ENCODE measurements at regions not wholly inside any gene's neighbourhood (a gene's known extent, or its start where the extent isn't known, plus 50 kb on each side); places are given as distances from the start of the nearest gene placed in this dataset.

DNA sequence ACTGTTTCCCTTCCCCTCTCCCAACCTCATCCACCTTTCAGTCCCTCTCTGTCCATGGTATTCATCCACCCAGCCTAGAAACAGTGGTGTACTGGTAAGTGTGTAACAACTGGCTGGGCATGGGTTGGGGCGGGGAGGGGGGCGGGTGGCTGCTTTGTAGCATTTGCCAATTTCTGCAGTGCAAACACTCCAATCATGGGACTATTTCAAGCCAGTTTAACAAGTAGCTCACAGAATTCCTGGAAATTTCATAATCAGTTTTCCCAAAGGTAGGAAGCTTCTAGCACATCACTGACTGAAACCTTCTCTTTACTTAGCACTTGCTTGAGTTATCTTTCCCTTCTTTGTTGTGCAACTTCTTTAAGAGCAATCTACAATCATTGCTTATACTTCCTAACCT is 100.8 kb upstream of the WASF3 start:
- no peak for DNase-seq (ENCODE audit: low read depth)

DNA sequence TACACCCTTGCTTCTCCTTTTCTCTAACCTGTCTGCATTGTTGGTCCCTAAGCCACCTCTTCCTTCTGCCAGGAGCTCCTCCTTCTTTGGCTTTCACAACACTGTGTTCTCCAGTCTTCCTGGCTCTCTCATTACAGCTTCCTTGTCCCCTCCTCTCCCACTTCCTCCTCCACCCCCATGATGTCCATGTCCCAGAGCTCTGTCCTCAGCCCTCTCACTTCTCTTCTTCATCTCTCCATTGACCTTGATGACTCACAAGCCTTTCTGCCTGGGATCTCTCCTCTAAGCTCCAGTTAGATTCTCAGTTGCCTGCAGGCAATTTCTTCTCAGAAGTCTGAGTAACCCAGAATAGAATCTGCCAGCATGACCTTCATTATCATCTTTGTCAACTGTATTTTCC is 100.3 kb upstream of the WASF3 start:
- no peak for DNase-seq (ENCODE audit: low read depth)

DNA sequence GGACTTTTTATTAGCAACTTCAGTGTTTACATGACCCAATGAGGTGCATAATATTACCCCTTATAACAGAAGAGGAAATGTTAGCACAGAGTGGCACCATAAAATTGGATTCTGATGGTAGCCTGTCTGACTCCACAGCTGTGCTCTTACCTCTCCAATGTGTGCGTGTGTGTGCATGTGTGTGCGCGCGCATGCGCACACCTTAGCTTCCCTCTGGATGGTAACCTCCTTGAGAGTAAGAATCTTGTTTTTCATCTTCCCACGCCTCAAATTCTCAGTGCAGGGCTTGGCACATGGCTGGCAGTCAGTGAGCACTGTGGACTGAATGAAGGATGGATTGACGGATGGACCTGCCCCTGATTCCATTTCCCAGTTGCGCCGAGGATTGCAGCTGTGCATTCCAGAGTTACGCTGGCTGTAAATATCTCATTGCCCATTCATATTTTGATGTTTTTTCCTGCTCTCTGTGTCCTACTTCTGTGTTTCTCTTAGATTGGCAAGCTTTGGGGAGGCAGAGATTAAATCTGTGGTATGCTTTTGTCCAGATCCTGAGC is 99.2 kb upstream of the WASF3 start:
- DNase-seq (ENCODE audit: low read depth), result no peak

DNA sequence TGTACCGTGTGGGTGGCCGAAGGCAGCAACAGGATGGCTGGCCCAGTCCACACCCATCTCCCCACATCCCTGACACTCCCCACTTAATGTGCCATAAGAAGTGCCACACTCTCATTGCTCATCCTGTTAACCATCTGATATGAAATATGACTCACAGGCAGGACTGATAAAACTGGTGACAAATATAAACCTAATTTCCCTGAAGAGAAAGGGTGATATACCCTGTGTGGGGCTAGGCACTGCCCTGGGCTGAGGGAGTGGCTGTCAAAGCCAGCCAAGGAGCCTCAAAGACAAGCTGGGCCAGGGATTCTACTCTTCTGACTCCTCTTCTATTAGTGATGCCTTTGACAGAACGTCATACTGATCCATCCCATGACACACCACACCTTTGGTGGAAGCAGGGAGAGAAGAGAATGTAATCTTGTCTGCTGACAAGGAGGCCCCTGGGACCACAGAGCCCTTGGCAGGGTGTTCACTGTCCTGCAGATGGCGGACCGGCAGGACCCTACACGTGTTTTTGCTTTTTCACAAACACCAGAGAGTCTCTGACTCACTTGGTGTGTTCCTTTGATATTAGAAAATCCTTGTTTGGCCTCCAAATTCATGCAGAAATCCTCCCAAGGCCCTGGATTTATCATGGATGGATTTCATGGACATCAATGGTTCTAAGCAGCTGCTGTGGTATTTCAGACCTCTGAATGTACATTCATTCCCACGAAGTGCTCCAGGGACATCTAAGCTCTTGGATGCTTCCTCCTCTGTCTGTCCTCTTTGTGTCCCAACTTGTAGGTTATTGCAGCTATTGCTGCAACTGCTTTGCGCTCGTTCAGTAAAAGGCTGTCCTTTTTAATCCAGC is 98.0 kb upstream of the WASF3 start:
- no peak for DNase-seq (ENCODE audit: low read depth)

DNA sequence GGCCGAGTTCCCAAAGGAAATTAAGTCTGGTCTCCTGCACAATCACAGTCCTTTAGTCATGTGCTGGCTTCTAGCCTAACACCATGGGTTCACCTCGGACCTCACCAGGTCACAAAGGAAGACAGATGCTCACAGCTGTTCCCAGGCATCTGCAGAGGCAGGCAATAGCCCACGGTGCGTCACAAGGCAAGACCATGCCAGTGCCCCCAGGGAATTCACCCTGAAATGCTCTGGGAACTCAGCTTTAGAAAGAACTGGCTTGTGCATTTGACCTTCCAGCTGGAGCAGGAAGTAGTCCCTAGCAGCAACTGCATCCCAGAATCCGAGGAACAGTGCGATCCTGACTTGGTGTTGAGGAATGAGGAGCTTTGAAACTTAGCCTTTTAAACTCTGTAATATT is 96.8 kb upstream of the WASF3 start:
- no peak for DNase-seq (ENCODE audit: low read depth)

DNA sequence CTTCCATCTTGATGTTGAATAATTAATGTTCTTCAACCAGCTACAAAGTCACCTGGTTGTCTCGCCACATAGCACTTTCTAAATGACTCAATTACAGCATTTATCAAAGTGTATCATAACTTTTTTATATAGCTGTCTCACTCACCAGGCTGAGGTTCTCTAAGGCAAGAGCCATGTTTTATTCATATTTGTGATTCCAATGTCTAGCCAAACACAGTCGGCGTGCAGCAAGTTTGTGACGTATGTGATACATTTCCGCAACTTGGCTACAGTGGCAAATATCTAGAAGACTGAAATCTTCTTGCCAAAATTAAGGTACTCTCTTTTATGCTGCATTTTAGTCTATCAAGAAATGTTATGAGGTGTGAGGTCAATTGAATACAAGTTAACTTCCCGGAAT is 94.2 kb upstream of the WASF3 start:
- DNase-seq (ENCODE audit: low read depth), result no peak

DNA sequence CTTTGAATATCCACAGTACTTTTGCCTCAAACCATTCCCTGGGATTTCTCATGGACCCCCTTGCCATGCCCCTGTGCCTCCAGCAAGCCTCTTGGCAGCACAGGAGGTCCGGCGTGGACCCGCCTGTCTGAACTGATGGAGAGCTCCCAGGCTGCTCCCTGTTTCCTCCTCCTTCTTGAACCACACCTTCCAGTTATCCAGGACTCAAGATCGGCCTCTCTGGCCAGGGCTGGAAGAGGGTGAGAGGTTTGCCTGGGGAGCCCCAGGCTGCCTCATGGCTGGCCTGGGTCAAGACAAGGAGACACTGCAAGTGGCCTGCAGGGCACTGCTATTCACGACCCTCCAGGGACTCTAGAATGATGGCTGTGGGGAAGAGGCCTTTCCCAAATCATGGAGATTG is 93.6 kb upstream of the WASF3 start:
- DNase-seq (ENCODE audit: low read depth), result no peak

DNA sequence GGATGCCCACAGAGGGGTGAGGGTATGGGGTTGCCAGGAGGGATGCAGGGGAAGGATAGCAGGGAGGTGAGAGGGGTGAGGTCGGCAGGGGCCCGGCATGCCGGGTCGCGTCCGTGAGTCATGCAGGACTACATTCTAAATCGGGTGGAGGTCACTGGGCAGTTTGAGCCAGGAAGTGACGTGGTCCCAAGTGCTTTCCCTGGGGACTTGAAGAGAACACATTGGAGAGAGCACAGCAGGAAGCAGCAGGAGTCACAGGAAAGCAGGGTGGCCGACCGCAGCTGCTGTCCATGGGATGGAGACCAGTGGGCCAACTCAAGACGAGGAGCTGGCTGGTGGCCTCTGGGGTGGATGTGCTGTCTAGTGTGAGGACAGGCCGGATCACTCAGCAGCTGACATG is 92.0 kb upstream of the WASF3 start:
- no peak for DNase-seq (ENCODE audit: low read depth)

DNA sequence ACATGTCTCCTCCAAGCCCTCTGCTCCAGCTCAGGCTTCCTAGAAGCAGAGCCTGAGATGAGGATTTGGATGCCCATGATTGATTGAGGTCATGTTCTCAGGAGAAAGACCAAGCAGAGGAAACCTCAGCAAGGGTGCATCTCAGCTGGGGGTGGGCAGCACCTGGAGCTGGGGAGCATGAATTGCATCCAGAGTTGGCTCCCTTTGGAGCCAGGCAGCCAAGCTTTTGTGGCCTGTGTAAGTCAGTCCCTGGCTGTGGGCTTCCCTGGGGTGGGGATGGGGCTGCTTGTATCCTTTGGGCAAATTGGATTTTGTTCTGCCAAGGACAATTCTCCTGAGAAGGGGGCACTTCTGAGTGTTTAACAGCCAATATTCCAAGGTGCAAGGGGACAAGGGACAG is 91.5 kb upstream of the WASF3 start:
- no peak for DNase-seq (ENCODE audit: low read depth)

DNA sequence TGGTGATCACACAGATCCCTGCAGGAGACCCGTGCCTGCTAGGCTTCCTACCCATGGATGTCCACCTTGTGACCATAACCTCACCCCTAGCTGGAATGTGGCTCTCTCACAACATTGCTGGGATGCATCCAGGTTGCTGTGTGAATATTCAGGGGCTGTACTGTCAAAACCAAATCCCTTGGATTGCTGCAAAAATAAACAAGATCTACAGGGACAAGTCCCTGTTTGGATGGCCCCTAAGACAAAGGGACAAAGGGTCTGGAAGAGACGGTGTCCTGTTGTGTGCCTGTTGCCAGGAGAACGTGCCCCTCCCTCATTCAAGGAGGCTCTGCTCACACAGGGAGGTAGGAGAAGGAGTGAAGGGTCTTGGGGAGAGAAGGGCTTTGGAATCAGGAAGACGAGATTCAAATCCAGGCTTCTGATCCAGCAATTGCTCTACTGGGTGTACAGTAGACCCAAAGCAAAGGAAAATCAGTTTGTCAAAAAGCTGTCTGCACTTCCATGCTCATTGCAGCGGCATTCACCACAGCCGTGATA is 89.2 kb upstream of the WASF3 start:
- DNase-seq (ENCODE audit: low read depth), result no peak

DNA sequence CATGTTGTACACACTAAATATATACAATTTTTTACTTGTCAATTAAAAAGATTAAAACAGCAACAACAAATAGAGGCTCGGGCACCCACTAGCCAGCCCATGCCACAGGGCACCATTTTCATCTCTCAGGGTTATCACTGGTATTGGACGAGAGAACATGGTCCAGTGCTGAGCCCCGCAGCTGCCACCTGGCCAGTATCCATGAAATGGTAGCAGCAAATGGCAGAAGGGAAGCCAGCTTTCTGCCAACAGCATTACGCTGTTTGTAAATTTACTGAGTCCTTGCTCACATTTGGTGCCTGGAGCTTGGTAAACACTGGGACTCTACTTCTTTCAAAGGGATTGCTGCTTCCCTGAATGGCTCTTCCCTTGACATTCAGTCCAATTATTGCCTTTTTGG is 87.9 kb upstream of the WASF3 start:
- no peak for DNase-seq (ENCODE audit: low read depth)

DNA sequence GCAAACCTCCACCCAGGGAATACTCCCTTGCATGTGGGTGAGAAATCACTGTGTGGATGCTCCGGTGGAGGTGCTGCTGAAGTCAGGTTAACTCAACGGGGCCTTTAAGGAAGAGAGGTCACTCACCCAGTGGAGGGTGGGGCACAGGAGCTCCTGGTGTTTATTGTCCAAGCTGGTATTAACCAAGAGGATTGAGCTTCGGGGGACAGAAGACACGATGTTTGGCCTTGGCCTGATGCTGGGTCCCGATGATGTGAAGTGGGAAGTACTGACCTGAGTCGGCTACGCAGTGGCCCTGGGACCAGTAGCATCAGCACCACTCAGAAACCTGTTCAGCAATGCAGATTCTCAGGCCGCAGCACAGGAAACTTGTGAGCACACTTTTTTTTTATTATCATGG is 85.7 kb upstream of the WASF3 start:
- no peak for DNase-seq (ENCODE audit: low read depth)

DNA sequence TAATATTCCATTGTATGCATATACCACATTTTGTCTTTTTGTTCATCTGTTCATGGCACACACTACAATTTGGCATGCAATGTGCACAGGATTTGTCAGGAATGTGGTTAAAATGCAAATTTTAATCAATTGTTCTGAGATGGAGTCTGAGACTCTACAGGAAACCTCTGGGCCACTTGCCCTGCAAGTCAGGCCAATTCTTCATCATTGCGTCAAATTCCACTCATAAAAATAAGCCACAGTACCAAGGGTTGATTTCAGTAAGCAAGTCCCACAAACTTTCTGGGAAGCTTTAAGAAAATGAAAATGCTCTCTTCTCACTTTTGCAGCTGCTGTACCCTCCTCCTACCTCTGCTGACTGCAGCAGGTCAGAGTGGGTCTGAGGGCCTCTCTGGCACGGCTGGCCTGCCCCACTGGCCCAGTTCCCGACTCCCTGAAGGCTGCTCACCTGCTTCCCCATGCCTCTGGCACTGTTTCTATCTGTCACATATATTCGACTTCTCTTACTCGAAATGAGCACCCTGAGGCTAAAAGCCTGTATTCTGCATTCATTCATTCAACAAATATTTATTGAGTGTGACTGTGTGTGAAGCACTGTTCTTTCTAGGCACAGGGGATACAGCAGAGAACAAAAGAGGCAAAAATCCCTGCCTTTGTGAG is 83.8 kb upstream of the WASF3 start:
- DNase-seq (ENCODE audit: low read depth), result no peak

DNA sequence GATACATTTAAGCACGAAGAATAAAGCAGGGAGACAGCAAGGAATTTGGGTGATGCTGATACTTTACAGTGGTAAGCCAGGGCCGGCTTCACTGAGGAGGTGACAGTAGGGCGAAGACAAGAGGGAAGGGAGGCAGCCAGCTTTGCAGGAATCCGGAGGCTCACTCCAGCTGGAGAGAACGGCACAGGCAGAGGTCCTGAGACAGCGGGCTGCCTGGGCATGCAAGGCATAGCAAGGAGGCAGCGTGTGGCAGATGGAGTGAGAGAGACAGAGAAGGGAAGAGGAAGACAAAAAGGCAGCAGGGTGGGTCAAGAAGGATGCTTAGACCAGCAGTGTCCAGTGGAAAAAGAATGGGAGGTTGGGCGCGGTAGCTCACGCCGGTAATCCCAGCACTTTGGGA is 83.2 kb upstream of the WASF3 start:
- DNase-seq (ENCODE audit: low read depth), result no peak

DNA sequence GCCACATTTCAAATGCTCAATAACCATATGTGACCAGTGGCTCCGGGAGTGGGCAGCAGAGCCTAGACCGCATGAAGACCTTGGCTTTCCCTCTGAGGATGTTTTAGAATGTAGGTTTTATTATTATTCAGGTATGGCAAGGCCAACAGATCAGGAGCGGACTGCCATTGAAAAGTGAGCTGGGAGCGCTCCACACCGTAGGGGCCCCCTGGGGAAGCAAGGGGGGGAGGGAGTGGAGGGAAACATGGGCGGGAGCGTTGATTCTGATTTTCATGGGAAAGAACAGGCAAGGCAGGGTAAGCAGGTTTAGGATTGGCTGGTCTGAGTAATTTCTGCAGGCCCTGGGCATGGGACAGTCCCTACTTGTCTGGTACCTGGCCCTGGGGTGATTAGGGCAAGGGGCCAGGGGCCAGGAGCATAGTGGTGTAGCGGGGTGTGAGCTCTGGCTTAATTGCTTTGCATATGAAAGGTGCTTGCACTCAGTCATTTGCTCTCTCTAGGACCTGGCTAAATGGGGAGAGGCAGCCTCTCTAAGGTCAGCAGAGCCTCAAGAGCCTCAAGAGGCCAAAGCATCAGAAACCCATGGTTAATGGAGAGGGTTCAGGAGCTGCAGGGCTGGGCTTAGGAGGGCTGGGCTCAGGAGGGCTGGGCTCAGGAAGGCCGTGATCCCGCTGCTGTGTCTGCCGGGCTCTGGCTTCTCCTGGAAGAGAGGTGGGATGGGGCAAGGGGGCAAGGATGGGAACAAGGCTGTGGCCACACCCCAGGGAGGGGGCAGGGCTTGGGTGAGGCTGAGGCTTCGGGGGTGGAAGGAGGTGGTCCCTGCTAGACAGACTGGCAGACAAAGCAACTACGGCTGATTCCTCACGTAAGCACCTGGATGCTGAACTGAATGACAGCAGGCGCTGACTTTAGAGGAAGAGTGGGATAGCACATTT is 82.0 kb upstream of the WASF3 start:
- no peak for DNase-seq (ENCODE audit: low read depth)

DNA sequence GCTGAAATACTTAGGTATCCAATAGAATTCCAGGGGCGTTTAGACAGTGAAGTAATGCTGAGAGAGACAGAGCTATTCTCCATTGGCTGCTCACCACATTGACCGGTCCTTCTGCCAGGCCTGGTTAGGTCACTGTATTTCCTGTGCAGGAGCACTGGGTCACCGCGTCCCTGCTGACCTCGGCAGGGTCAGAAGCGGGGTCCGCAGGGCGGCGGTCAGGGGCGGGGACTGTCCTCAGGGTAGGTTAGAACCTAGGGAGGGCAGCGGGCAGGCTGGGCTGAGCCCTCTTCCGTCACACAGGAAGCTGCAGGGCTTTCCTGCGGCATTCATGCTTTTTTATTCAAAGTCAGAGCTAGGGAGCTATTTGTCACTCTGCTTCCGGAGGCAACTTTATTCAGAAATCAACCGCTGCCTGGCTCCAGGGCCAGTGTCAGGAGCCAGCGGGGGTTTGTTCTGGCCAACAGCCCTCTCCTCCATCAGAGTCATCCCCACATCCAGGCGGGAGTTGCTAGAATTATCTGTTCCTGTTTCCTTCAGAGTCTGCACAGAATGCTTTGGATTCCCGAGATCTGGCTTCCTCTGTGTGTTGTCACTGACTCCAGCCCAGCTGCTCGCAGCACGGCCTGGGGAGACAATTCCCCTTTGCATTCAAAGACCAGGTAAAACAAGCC is 81.2 kb upstream of the WASF3 start:
- no peak for DNase-seq (ENCODE audit: low read depth)

DNA sequence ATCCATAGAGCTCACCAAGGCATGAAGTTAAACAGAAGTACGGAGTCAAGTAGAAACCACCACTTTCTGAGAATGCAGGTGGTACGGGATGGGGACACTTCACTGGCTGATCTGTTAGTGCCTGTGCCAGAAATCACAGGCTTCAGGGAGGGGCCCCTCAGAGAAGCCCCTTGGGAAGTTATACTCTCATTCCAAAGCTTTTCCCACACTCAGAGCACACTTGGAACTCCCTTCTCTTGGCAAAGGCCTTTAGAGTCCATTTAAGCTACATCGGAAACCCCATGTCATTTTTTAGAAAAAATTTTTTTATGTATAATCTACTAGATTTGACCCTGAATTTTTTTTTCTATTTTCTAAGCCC is 80.7 kb upstream of the WASF3 start:
- no peak for DNase-seq (ENCODE audit: low read depth)

DNA sequence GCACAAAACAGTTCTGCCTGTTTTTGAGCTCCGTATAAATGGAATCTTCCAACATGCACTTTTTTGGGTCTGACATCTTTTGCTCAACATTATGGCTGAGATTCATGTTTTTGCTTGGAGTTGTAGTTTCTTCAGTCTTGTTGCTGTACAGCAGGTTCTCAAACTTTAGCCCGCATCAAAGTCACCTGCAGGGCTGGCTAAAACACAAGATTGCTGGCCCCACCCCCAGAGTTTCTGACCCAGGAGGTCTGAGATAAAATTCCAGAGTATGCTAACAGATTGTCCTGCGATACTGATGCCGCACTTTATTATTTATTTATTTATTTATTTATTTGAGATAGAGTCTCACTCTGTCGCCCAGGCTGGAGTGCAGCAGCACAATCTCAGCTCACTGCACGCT is 79.8 kb upstream of the WASF3 start:
- no peak for DNase-seq (ENCODE audit: low read depth)

DNA sequence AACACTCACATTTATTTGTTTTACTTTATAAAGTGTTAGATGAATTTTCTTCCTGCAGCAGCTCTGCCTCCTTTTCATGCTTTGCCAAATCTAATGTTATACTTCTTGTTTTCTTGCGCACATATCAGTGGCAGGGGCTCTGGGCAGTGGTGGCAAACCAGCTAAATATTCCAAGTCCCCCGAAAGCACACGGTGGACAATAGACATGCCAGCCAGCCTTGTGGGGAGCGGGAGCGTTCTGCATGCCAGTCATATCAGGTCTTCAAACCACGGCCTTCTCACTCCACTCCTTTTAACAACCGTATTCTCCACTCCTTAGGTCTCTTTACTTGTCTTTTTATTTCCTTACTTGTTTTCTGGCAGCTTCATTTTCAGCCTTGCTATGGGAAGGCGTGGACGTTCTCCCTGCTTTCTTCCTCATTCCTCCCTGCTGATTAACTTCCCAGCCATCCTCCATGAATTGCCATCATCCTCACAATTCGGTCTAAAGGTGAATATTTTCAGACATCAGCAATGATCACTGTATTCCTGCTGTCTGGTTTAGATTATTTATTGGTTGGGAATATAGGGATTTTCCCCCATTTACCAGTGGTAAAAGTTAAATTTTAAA is 77.1 kb upstream of the WASF3 start:
- DNase-seq (ENCODE audit: low read depth), result no peak

DNA sequence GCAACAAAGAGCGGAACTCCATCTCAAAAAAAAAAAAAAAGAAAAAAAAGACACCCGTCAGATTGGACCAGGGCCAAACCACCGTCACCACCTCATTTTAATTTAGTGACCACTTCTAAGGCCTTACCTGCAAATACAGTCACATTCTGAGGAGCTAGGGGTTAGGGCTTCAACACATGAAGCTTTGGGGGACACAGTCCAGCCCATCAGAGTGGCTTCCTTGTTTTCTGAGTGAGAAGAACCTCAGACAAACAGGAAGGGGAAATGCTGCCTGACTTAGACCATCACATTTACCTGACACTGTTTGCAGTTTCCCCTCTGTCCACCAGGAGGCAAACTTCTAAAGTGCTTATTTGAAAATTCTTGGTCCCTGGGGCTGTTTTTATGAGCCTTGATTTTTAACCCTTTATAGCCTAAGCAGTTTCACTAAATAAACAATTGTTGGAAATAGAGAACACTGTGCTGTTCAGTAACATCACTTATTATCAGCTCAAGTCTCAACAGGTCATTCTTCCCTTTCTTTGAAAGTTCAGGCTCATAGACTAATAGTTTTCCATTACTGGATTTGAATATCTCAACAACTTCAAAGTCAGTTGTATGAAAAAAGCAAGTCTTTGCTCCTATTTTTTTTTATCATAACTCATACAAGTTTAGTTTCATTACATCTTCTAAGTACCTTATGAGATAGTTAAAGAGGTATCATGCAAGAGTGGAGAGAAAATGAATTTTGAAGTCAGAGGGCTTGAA is 74.9 kb upstream of the WASF3 start:
- peak; percentile 54 for DNase-seq (ENCODE audit: low read depth)

DNA sequence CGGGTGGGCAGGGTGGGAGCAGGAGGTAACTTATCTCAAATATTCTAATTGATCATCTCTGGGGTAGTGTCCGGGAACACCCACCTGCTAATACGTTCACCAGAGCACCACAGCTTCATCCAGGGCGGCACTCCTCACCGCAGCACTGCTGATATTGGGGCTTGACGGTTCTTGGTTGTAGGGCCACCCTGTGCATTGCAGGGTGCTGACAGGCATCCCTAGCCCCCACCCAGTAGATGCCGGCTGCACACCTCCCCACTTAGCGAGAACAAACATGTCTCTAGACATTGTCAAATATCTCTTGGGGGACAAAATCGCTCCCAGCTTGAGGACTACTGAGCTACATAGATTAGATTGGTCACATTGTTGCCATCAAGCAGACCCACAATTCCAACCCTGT is 73.9 kb upstream of the WASF3 start:
- DNase-seq (ENCODE audit: low read depth), result no peak
